Spleen (tissue), 11 donors: ENCODE measurements at regions not wholly inside any gene's neighbourhood (a gene's known extent, or its start where the extent isn't known, plus 50 kb on each side); places are given as distances from the start of the nearest gene placed in this dataset.

Source experiments
- DNase-seq: peaks from one replicate; pipeline ENCODE4 v3.0.0-alpha.2; 2020
- H3K27ac ChIP-seq, 8 donors: fragments of 200-600 bp; sonication (generic) in 7 of 8; 1 replicate in 4 of 8; 2 replicates in 4 of 8; pipeline versions ENCODE4 v1.5.0 to v1.8.0; 2016 to 2021; ENCODE audit warnings: inconsistent platforms in 4 of 8, mild to moderate bottlenecking in 4 of 8, moderate library complexity in 1 of 8
- H3K27me3 ChIP-seq, 7 donors: fragments of 200-600 bp; sonication (generic) in 6 of 7; replicated peaks in 1 of 7; 1 replicate in 4 of 7; 2 replicates in 3 of 7; pipeline versions ENCODE4 v1.5.0 to v1.8.0; 2016 to 2021; ENCODE audit warnings: inconsistent platforms in 3 of 7, mild to moderate bottlenecking in 1 of 7
- H3K36me3 ChIP-seq, 6 donors: fragments of 200-600 bp; sonication (generic) in 5 of 6; 1 replicate in 4 of 6; 2 replicates in 2 of 6; pipeline versions ENCODE4 v1.5.0 to v1.8.0; 2016 to 2021; ENCODE audit warnings: inconsistent platforms in 2 of 6
- H3K4me1 ChIP-seq, 6 donors: fragments of 200-600 bp; sonication (generic) in 5 of 6; 1 replicate in 3 of 6; 2 replicates in 3 of 6; pipeline versions ENCODE4 v1.5.0 to v1.8.0; 2016 to 2021; ENCODE audit warnings: inconsistent platforms in 3 of 6
- H3K4me3 ChIP-seq, 8 donors: fragments of 200-600 bp; sonication (generic) in 7 of 8; 1 replicate in 4 of 8; 2 replicates in 4 of 8; pipeline versions ENCODE4 v1.5.0 to v1.8.0; 2016 to 2021; ENCODE audit warnings: inconsistent platforms in 4 of 8, mild to moderate bottlenecking in 4 of 8, moderate library complexity in 2 of 8
- H3K9me3 ChIP-seq, 8 donors: fragments of 200-600 bp; sonication (generic) in 7 of 8; 1 replicate in 4 of 8; 2 replicates in 4 of 8; pipeline versions ENCODE4 v1.5.0 to v1.8.0; 2016 to 2021; ENCODE audit warnings: inconsistent platforms in 4 of 8
- POLR2A ChIP-seq, 3 donors: fragments of 450-650 bp; IDR thresholded peaks; one replicate each; pipeline ENCODE4 v1.5.1; 2017; ENCODE audit warnings: antibody characterized with exemption in 3 of 3, mild to moderate bottlenecking in 1 of 3
- POLR2AphosphoS5 ChIP-seq, 3 donors: sonication (generic); formaldehyde crosslinking; IDR thresholded peaks; one replicate each; pipeline ENCODE4 v1.5.1; 2017; ENCODE audit warnings: antibody characterized with exemption in 3 of 3
- WGBS, 5 donors: extraction: QIAGEN DNeasy Blood & Tissue Kit in 3 of 5; methylation state at CpG; one replicate each; pipeline versions ENCODE4 v1.1.5 to v1.1.7; 2013 to 2018; 5-methylcytosine and 5-hydroxymethylcytosine counted together
- intact Hi-C: fragments of 100-400 bp; cut with DNase I; formaldehyde crosslinking; loops from one replicate; pipeline ENCODE4 v1.15.0; 2023; ENCODE audit warnings: low total_unique reads
- TF ChIP-seq, protein P1 (sequence below), 11 experiments: fragments of 200-600 bp in 7 of 11; fragments of 450-650 bp in 4 of 11; sonication (generic) in 4 of 11; IDR thresholded peaks in 8 of 11; conservative IDR thresholded peaks in 3 of 11; 1 replicate in 7 of 11; 2 replicates in 4 of 11; pipeline versions ENCODE4 v1.4.0 to v1.8.0; 2016 to 2021; ENCODE audit warnings: antibody characterized with exemption in 11 of 11, inconsistent platforms in 4 of 11, mild to moderate bottlenecking in 1 of 11
- donor health status: healthy with polysubstance abuse.
- donor health status: DM: no; HTN: no; CAD: no; lungs with moderate emphysema.
- donor health status: DM: no; HTN: no; CAD: no.
- donor health status: Bipolar disorder and iron deficiency.
- donor health status: healthy.
- donor health status: DM: no; HTN: no; CAD: no.
- donor health status: DM: yes; HTN: yes; CAD: no.

DNA sequence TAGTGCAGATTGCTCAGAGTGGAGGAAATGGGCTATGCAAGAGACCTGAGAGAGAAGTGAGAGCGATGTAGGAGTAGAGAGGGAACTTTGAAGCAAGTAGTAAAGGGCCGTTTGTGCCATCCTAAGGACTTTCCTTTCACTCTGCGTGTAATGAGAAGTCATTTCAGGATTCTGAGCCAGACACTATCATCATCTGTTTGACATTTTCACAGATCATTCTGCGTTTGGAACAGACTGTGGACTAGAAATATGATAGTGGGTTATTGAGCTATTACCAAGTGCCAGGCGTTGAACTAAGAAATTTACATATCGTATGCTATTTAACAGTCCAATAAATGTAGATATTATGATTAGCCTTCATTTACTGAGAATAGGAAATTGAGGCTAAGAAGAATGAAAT, 150.0 kb upstream of the ROBO2 start:
- Histone ChIP-seq H3K36me3 (no peaks in the 10 kb centered on the region), H3K4me3 (no peak overlapping the region), H3K4me1 (no peaks in the 10 kb centered on the region), H3K9me3 (peaks cover 0 to 7% (median 0%) of the 10 kb centered on the region in 8 donors), H3K27ac (no peak overlapping the region), H3K27me3 (no peaks in the 10 kb centered on the region)
- WGBS, 5 donors = 79 to 89% (median 81%) methylated on average over 6 of the region's 6 CpGs
- no peak for DNase-seq
- intact Hi-C loops = no loop called here
- TF ChIP-seq POLR2A (IDR thresholded peaks at IDR 0.05) (no peak), POLR2AphosphoS5 (IDR thresholded peaks at IDR 0.05) (no peak)
- TF ChIP-seq, protein P1, sequence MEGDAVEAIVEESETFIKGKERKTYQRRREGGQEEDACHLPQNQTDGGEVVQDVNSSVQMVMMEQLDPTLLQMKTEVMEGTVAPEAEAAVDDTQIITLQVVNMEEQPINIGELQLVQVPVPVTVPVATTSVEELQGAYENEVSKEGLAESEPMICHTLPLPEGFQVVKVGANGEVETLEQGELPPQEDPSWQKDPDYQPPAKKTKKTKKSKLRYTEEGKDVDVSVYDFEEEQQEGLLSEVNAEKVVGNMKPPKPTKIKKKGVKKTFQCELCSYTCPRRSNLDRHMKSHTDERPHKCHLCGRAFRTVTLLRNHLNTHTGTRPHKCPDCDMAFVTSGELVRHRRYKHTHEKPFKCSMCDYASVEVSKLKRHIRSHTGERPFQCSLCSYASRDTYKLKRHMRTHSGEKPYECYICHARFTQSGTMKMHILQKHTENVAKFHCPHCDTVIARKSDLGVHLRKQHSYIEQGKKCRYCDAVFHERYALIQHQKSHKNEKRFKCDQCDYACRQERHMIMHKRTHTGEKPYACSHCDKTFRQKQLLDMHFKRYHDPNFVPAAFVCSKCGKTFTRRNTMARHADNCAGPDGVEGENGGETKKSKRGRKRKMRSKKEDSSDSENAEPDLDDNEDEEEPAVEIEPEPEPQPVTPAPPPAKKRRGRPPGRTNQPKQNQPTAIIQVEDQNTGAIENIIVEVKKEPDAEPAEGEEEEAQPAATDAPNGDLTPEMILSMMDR (IDR thresholded peaks at IDR 0.05 in 8 of 11, conservative IDR thresholded peaks at IDR 0.05 in 3 of 11) = no peak

- WGBS, 5 donors = 49 to 74% (median 66%) methylated on average over 2 of the region's 2 CpGs
- TF ChIP-seq POLR2AphosphoS5 (IDR thresholded peaks at IDR 0.05) = no peak
- no peak for TF ChIP-seq POLR2A (IDR thresholded peaks at IDR 0.05)
- TF ChIP-seq, protein P1 (IDR thresholded peaks at IDR 0.05 in 8 of 11, conservative IDR thresholded peaks at IDR 0.05 in 3 of 11) = no peak
- intact Hi-C loops = no loop called here
Measured at GRCh38 chr3:76897076-76897475, 142.8 kb upstream of the ROBO2 start.

DNA sequence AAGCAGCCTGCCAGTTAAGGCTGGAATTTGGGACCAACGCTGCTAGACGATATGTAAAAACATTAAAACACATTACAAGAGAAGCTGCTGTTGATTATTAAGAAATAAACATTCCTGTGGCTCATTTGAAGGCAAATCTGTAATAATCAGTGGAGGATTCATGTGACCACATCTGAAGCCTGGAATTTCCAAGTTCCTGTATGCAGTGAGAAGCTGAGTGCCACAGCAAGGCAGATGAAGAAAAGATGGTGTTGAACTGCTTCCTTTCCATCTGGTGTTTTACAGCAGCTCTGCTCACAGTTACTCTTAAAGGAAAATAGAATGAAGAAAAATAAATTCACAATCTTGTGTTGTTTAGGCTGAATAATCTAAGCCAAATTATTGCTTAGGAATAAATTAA, 139.3 kb upstream of the ROBO2 start:
- WGBS, 5 donors = 82 to 97% (median 83%) methylated on average over 2 of the region's 2 CpGs
- no peaks in the 10 kb centered on the region for H3K27me3 ChIP-seq
- H3K36me3 ChIP-seq = no peaks in the 10 kb centered on the region
- peaks cover 0 to 12% (median 3%) of the 10 kb centered on the region in 8 donors for H3K9me3 ChIP-seq
- H3K4me1 ChIP-seq = no peaks in the 10 kb centered on the region
- H3K27ac ChIP-seq = no peak overlapping the region
- no peak overlapping the region for H3K4me3 ChIP-seq
- DNase-seq = no peak
- no peak for TF ChIP-seq POLR2AphosphoS5 (IDR thresholded peaks at IDR 0.05)
- intact Hi-C loops = no loop called here

More at GRCh38 chr3:76897076-76897475, 142.8 kb upstream of the ROBO2 start:
- Histone ChIP-seq H3K27ac (no peak overlapping the region), H3K36me3 (no peaks in the 10 kb centered on the region), H3K9me3 (peaks cover 0 to 8% (median 4%) of the 10 kb centered on the region in 8 donors), H3K27me3 (no peaks in the 10 kb centered on the region), H3K4me3 (no peak overlapping the region), H3K4me1 (no peaks in the 10 kb centered on the region)
- no peak for DNase-seq

DNA sequence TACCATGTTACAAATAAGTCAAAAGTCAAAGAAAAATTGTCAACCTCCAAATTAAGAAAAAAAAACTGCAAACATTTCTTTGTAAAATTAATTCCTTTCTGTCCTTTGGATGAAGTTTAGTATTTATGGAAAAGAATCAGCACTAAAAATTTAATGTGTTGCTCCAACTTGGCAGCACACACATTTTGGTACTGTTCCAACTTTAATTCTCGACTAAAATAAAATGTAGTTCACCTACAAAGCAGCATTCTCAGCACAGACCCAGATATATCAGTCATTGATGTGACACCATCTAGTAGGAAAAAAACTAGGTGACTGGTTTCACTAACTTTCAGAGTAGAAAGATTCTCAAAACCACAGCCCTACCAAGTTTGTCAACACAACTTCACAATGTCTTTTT, 131.7 kb upstream of the ROBO2 start:
- TF ChIP-seq POLR2A (IDR thresholded peaks at IDR 0.05) (no peak), POLR2AphosphoS5 (IDR thresholded peaks at IDR 0.05) (no peak)
- TF ChIP-seq, protein P1 (IDR thresholded peaks at IDR 0.05 in 8 of 11, conservative IDR thresholded peaks at IDR 0.05 in 3 of 11) = no peak

More for the DNA sequence above, 131.7 kb upstream of the ROBO2 start:
- Histone ChIP-seq H3K36me3 (no peaks in the 10 kb centered on the region), H3K4me1 (no peaks in the 10 kb centered on the region), H3K4me3 (no peak overlapping the region), H3K27me3 (no peaks in the 10 kb centered on the region), H3K27ac (no peak overlapping the region), H3K9me3 (peaks cover 0 to 7% (median 0%) of the 10 kb centered on the region in 8 donors)
- intact Hi-C loops = no loop called here
- no peak for DNase-seq
- 56 to 71% (median 62%) methylated on average over 1 of the region's 1 CpG for WGBS, 5 donors
